SKM-1 treated with dmso at 0.1 percent for 144 hours (cell line): ENCODE measurements at regions not wholly inside any gene's neighbourhood (a gene's known extent, or its start where the extent isn't known, plus 50 kb on each side); places are given as distances from the start of the nearest gene placed in this dataset.

ENCODE experiments used
- DNase-seq: peaks from one replicate; lab custom pipeline; 2025; ENCODE audit not compliant: unreplicated experiment; lab: John Stamatoyannopoulos, UW

DNA sequence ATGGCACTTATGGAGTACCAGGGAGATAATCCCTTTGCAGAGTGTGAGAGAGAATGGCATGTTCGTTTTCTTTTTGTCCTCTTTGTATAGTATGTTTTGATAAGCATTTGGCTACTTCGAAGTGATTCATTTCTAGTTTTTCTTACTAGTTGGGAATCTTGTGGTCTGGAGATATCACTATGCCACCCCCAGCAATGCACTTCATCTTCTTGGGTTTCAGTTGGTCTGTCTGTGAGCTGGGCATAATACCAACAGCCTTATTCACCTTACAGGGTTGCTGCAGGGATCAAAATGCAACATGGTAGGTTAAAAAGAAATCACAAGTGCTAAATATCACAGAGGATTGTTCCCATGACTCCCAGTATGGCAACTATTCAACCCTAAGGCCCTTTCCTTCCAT is 387.8 kb upstream of the CADM1 start:
- DNase-seq, result no peak

GRCh38 chr11:115891581-115891980 is 387.4 kb upstream of the CADM1 start:
- no peak for DNase-seq

GRCh38 chr11:115890500-115890899 is 386.3 kb upstream of the CADM1 start:
- no peak for DNase-seq

DNA sequence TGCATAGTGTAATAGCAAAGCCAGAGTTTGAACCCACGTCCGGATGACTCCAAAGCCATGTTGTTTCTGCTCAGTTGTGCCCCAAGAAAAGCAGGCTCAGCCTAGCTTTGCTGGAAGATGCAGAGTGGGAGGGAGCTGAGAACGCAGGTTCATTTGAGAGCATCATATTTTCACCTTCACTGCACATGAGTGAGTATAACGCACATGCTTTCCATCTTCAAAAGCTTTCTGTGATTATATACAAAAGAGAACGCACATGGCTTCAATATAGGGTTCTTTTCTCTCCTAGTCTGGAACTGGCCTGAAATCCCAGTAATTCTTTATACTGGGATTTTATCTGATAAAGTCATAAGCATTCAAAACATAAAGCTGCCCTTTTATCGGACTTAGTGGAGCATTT is 385.5 kb upstream of the CADM1 start:
- DNase-seq, result no peak

DNA sequence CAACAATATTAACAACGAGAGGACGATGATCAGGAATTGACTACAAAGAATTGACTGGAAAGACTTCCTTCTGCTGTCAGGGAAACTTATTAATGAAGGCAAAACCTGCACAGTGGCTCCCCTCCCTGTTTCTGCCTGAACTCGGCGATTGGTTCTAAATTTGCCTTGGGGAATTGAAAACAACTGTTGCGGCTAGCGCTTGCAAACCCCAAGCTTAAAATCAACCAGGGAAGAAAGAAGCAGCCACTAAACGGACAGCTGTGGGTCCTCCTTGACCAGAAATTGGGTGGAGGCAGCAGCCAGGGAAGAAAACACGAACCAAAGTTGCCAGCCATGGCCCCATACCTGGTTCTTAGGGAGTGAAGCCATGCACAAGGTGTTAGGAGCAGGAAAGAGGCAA is 383.5 kb upstream of the CADM1 start:
- DNase-seq, result no peak

- DNase-seq, result no peak
Observed at GRCh38 chr11:115887316-115887715, 383.1 kb upstream of the CADM1 start.

GRCh38 chr11:115886422-115886733 is 382.2 kb upstream of the CADM1 start:
- no peak for DNase-seq

- no peak for DNase-seq
Observed at GRCh38 chr11:115885535-115886421, 381.6 kb upstream of the CADM1 start.

GRCh38 chr11:115884800-115885534 is 380.8 kb upstream of the CADM1 start:
- no peak for DNase-seq

- no peak for DNase-seq
Observed at GRCh38 chr11:115874843-115875242, 370.6 kb upstream of the CADM1 start.

DNA sequence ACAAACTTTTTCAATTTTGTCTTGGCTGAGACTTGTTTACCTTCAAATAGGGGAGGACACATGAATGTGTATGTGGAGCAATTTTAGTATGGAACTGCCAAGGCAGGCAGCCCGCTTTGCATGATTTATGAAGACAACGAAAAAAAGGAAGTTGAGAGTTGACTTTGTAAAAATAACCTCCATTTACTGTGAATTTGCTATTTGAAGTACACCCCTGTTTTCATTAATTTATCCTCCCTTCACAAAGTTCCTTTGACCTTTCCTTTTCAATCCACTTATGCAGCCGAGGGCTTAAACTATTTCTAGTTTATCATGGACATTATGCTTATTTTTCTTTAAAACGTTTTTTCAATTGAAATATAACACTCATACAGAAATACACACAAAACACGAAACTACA is 369.6 kb upstream of the CADM1 start:
- peak; percentile 7 for DNase-seq

DNA sequence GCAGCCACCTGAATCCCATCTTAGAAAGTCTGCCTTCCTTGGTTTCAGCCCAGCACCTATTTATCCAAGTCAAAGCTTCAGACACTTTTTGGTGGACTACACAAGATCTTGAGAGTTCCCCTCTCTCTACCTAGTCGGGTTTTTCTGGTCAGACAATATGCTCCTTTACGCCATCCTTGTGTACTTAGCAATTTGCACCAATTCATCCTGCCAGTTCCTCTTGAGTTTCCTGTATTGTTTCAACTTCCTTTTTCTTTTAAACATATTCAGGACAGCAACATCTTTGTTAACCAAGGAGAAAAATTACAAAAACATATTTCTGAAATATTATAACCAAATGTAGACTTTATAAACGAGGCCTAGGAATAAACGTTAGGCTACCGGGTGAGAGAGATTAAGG is 368.2 kb upstream of the CADM1 start:
- peak; percentile 60 for DNase-seq

DNA sequence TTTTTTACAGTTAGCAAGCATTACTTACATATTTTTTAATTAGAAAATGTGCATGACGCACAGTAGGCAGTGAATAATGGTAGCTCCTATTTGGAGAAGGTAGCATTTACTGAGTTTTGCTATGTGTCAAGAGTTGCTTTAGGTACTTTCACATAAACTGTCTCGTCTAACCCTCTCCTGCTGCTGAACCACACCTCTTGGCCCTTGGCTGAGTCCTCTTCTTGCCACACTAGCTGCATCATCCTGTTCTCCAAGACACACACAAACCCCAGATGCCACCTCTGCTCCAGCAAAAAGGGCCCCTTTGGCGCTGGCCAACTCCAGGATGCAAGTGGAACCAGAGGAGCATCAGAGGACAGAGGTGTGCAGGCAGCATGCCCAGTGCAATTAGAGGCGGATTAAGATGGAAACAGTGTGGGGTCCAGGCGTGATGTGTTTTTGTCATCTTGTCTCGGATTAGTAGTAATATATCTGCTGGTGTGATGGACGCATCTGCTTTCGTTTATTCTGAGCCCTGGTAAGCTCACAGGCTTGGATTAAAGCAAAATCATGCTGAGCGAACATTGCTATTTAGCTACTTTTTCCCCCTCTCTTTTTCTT is 367.0 kb upstream of the CADM1 start:
- no peak for DNase-seq

DNA sequence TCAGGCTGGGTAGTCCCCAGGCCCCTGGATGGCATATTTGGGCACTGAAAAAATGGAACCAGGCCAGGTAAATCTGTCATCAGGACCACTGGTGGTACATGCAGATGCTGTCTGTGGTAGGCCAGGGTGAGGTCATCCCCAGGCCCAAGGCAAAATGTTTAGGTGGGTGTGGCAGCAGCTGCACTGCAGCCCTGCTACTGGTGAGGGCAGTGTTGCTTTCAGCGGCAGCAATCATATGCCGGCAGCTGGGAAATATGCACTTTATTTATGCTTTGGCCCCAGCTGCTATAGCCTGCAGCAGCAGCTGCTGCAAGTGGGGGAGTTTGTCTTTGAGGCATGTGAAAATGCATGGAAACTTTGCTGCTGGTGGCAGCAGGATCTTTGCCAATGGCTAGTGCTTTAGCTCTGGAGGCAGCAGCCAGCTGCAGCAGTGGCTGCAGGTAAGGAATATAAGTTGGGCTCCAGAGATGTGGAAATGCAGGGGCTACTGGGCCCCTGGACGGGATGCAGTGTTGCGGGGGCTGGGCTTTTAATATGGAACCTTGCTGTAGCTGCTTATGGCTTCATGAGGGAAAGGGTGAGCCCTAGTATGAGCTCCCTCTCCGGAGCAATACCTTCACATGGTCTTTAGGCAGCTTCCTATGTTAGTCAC is 365.7 kb upstream of the CADM1 start:
- peak; percentile 11 for DNase-seq

DNA sequence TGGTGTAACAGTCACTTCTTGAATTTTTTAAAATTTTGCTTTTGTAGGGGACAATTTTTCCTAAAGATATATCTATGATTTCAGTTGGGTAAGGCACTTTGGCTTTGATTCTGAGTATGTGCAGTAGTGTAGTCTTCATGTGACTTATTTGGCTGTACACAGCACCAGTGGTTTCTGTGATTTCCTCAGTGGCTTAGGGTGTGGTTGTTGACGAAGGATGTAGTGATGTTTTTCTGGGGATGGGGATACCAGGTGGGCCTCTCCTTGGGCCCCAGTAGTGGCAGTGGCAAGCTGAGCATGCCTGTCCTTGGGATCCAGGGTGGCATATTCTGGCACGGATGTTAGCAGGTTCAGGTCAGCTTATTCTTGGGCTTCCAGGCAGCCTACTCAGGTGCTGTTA is 364.9 kb upstream of the CADM1 start:
- DNase-seq, result no peak

DNA sequence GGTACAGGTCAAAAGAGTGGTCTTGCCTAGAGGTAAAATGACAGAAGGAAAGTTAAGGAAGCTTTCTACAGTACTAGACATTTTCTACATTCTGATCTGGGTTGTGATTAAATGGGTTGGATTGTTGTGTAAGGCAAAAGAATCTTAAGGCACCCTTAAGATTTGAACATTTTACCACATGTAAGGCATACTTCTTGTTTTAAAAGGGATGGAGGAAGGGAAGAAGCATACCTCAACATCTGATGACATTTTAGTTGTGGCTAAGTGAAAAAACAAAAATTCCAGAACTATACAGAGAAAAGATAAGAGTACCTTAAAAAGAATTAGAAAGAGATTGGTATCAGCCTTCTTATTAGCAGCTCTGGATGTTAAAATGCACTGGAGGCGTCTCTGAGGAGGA is 356.0 kb upstream of the CADM1 start:
- no peak for DNase-seq

GRCh38 chr11:115848611-115849010 is 344.4 kb upstream of the CADM1 start:
- no peak for DNase-seq

- DNase-seq, result no peak
Observed at GRCh38 chr11:115848080-115848479, 343.9 kb upstream of the CADM1 start.

DNA sequence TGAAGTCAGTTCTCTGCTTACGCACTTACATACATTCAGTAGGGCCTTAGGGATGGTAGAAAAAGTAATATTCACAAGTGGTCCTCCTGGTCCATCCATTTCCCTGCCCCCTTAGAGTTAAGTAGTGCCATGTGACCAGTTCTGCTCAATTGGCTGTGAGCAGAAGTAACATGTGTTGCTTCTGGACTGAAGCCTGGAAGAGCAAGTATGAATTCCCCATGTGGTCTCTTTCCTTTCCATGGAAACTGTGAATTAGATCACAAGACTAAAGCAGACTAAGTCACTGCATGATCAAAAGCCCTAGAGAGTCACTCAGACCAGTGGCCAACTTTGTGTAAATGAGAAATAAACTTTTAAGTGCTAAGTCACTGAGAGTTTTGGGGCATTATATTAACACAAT is 341.7 kb upstream of the CADM1 start:
- no peak for DNase-seq

DNA sequence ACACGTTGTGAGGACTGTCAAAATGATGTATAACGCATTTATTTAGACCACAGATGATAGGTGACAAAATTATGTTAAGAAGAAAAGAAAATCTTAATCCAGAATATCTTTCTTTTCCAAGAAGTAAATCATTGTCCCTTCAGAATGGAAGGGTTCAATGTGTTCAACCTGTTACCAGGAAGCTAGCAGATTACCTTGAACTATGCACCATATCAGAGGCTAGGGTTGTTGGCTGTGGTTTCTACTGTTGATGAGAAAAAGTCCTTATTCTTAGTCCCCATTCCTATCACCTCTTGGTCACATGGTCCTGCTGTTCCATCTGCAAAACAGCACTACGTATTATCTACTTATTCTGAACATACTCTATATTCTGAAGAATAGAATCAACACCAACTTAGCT is 339.5 kb upstream of the CADM1 start:
- DNase-seq, result no peak

DNA sequence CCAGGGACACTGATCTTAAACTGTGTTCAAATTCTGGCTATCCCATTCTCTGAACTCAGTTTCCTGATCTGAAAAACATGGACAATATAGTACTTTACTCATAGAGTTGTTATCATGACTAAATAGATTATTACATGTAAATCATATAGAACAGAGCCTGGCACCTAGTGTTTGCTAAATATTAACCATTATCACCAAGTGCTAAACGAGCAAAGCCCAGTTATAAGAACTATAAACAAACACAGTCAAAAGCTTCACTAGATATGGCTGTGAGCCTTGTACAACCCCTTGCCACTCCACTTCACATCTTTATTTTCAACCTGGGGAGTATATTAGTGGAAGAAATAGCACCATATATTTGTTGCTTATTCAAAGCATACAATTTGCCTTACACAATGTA is 338.9 kb upstream of the CADM1 start:
- no peak for DNase-seq

- no peak for DNase-seq
Observed at GRCh38 chr11:115820026-115820425, 315.8 kb upstream of the CADM1 start.
